HEK293 (cell line): ENCODE measurements at regions not wholly inside any gene's neighbourhood (a gene's known extent, or its start where the extent isn't known, plus 50 kb on each side); places are given as distances from the start of the nearest gene placed in this dataset.

Experiments used
- CTCF ChIA-PET: fragments of 350-600 bp; formaldehyde crosslinking; extraction: SDS; loops from one replicate; lab custom pipeline; 2021; ENCODE audit warnings: antibody characterized with exemption; lab: Yijun Ruan, JAX
- POLR2A ChIA-PET: fragments of 300-600 bp; formaldehyde crosslinking; extraction: SDS; loops from one replicate; lab custom pipeline; 2020; ENCODE audit warnings: antibody characterized with exemption, inconsistent platforms; lab: Yijun Ruan, JAX
- H3K27ac ChIP-seq: fragments of 200-500 bp; sonication (Bioruptor generic); 2 replicates; pipeline ENCODE4 v1.5.1; 2014; ENCODE audit warnings: low read depth, low read length, control low read depth, inconsistent platforms; ENCODE audit errors: extremely low read depth
- H3K36me3 ChIP-seq, 2 experiments: fragments of 200-500 bp in 1 of 2; sonication (Bioruptor generic) in 1 of 2; 1 replicate in 1 of 2; 2 replicates in 1 of 2; pipeline ENCODE4 v1.5.1; 2014 to 2017; ENCODE audit warnings: inconsistent platforms in 2 of 2, low read length in 2 of 2; ENCODE audit not compliant: control insufficient read depth in 2 of 2, insufficient read depth in 1 of 2
- H3K4me1 ChIP-seq: fragments of 200-500 bp; sonication (Bioruptor generic); 2 replicates; pipeline ENCODE4 v1.5.1; 2014; ENCODE audit warnings: mild to moderate bottlenecking, low read length, inconsistent platforms; ENCODE audit not compliant: control insufficient read depth, insufficient read depth
- H3K4me3 ChIP-seq: 2 replicates; pipeline ENCODE4 v1.5.1; 2011; ENCODE audit warnings: low read depth, mild to moderate bottlenecking, control low read depth, low read length, moderate library complexity
- H3K9me3 ChIP-seq: fragments of 200-500 bp; sonication (Bioruptor generic); 2 replicates; pipeline ENCODE4 v1.5.1; 2014; ENCODE audit warnings: low read depth, low read length, inconsistent platforms; ENCODE audit not compliant: control insufficient read depth, insufficient read depth
- HOXD13 ChIP-seq: sonication (generic); formaldehyde crosslinking; IDR thresholded peaks from 2 replicates; pipeline ENCODE4 v1.8.0; 2022; ENCODE audit warnings: missing genetic modification reagents, borderline replicate concordance
- KLF9 ChIP-seq: fragments of 450-650 bp; formaldehyde crosslinking; IDR thresholded peaks from 2 replicates; pipeline ENCODE4 v1.5.1; 2016; ENCODE audit warnings: missing biosample characterization, missing genetic modification characterization, low read depth
- MZF1 ChIP-seq: fragments of 450-650 bp; formaldehyde crosslinking; IDR thresholded peaks from 2 replicates; pipeline ENCODE4 v1.5.1; 2017; ENCODE audit warnings: missing biosample characterization, missing genetic modification characterization, borderline replicate concordance
- REPIN1 ChIP-seq: fragments of 450-650 bp; formaldehyde crosslinking; IDR thresholded peaks from 2 replicates; pipeline ENCODE4 v1.5.1; 2017; ENCODE audit warnings: missing biosample characterization, missing genetic modification characterization, low read depth
- ZBTB8A ChIP-seq: fragments of 450-650 bp; formaldehyde crosslinking; IDR thresholded peaks from 2 replicates; pipeline ENCODE4 v1.5.1; 2016; ENCODE audit warnings: missing biosample characterization, missing genetic modification characterization
- ZFHX2 ChIP-seq: fragments of 450-650 bp; formaldehyde crosslinking; conservative IDR thresholded peaks from 2 replicates; pipeline ENCODE4 v1.5.1; 2016; ENCODE audit warnings: missing biosample characterization, missing genetic modification characterization
- ZNF157 ChIP-seq: fragments of 450-650 bp; formaldehyde crosslinking; IDR thresholded peaks from 2 replicates; pipeline ENCODE4 v1.5.1; 2016; ENCODE audit warnings: missing biosample characterization, missing genetic modification characterization
- ZNF302 ChIP-seq: fragments of 450-650 bp; formaldehyde crosslinking; IDR thresholded peaks from 2 replicates; pipeline ENCODE4 v1.5.1; 2016; ENCODE audit warnings: missing biosample characterization, missing genetic modification characterization, low read depth
- ZNF48 ChIP-seq: fragments of 450-650 bp; formaldehyde crosslinking; IDR thresholded peaks from 2 replicates; pipeline ENCODE4 v1.5.1; 2016; ENCODE audit warnings: missing biosample characterization, missing genetic modification characterization
- ZNF501 ChIP-seq: fragments of 450-650 bp; formaldehyde crosslinking; IDR thresholded peaks from 2 replicates; pipeline ENCODE4 v1.5.1; 2016; ENCODE audit warnings: missing biosample characterization, missing genetic modification characterization
- ZNF548 ChIP-seq: fragments of 450-650 bp; formaldehyde crosslinking; IDR thresholded peaks from 2 replicates; pipeline ENCODE4 v1.5.1; 2016; ENCODE audit warnings: missing biosample characterization, missing genetic modification characterization
- ZNF660 ChIP-seq: fragments of 450-650 bp; IDR thresholded peaks from 2 replicates; pipeline ENCODE4 v1.5.1; 2018; ENCODE audit warnings: missing biosample characterization, mild to moderate bottlenecking, missing genetic modification characterization
- TF ChIP-seq, protein P1 (sequence below): fragments of 450-650 bp; formaldehyde crosslinking; IDR thresholded peaks from 2 replicates; pipeline ENCODE4 v1.5.1; 2016; ENCODE audit warnings: missing biosample characterization, missing genetic modification characterization
- TF ChIP-seq, protein P2 (sequence below): fragments of 450-650 bp; formaldehyde crosslinking; IDR thresholded peaks from 2 replicates; pipeline ENCODE4 v1.5.1; 2016; ENCODE audit warnings: missing biosample characterization, missing genetic modification characterization
- TF ChIP-seq, protein P3 (sequence below): fragments of 450-650 bp; formaldehyde crosslinking; IDR thresholded peaks from 2 replicates; pipeline ENCODE4 v1.5.1; 2016; ENCODE audit warnings: missing biosample characterization, missing genetic modification characterization
- TF ChIP-seq, protein P4 (sequence below): fragments of 450-650 bp; formaldehyde crosslinking; IDR thresholded peaks from 2 replicates; pipeline ENCODE4 v1.5.1; 2016; ENCODE audit warnings: missing biosample characterization, missing genetic modification characterization, low read depth
- TF ChIP-seq, protein P5 (sequence below): fragments of 450-650 bp; formaldehyde crosslinking; IDR thresholded peaks from 2 replicates; pipeline ENCODE4 v1.5.1; 2016; ENCODE audit warnings: missing biosample characterization, missing genetic modification characterization
- TF ChIP-seq, protein P6 (sequence below): fragments of 450-650 bp; formaldehyde crosslinking; IDR thresholded peaks from 2 replicates; pipeline ENCODE4 v1.5.1; 2017; ENCODE audit warnings: missing biosample characterization, missing genetic modification characterization

DNA sequence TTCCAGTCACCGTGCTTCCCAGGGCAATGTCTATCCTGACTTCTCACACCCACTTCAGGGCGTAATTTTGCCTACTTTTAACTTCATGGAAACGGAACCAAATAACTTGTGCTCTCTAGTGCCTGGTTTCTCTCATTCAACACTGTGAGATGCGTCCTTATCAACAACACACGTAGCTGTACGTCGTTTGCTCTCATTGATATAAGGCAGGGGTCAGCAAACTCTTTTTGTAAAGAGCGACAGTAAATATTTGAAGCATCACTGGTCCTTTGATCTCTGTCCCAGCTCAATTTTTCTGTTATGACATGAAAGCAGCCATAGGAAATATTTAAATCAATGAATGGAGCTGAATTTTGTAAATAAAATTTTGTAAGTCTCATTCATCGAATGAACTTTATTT lies 239.3 kb upstream of the KCNG1 start:
- CTCF ChIA-PET = interaction anchor here (0.7 kb wide), 1 partner anchor 50 kb away, joined by 3 read pairs; no protein-coding TSS in a partner anchor
- H3K4me1 ChIP-seq = no peaks in the 10 kb centered on the region
- POLR2A ChIA-PET = no interaction called here
- TF ChIP-seq ZBTB8A (tag by site-specific recombination) = no peak
- TF ChIP-seq, protein P1, sequence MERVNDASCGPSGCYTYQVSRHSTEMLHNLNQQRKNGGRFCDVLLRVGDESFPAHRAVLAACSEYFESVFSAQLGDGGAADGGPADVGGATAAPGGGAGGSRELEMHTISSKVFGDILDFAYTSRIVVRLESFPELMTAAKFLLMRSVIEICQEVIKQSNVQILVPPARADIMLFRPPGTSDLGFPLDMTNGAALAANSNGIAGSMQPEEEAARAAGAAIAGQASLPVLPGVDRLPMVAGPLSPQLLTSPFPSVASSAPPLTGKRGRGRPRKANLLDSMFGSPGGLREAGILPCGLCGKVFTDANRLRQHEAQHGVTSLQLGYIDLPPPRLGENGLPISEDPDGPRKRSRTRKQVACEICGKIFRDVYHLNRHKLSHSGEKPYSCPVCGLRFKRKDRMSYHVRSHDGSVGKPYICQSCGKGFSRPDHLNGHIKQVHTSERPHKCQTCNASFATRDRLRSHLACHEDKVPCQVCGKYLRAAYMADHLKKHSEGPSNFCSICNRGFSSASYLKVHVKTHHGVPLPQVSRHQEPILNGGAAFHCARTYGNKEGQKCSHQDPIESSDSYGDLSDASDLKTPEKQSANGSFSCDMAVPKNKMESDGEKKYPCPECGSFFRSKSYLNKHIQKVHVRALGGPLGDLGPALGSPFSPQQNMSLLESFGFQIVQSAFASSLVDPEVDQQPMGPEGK (tag by site-specific recombination) = no peak
- TF ChIP-seq KLF9 (tag by site-specific recombination) = no peak
- no peak for TF ChIP-seq ZNF660 (tag by site-specific recombination)
- TF ChIP-seq, protein P2, sequence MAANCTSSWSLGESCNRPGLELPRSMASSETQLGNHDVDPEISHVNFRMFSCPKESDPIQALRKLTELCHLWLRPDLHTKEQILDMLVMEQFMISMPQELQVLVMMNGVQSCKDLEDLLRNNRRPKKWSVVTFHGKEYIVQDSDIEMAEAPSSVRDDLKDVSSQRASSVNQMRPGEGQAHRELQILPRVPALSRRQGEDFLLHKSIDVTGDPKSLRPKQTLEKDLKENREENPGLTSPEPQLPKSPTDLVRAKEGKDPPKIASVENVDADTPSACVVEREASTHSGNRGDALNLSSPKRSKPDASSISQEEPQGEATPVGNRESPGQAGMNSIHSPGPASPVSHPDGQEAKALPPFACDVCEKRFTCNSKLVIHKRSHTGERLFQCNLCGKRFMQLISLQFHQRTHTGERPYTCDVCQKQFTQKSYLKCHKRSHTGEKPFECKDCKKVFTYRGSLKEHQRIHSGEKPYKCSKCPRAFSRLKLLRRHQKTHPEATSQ (tag by site-specific recombination) = no peak
- no peak for TF ChIP-seq ZNF48 (tag by site-specific recombination)
- no peak for TF ChIP-seq ZFHX2 (tag by site-specific recombination)
- TF ChIP-seq ZNF548 (tag by site-specific recombination) = no peak
- no peak for TF ChIP-seq ZNF302 (tag by site-specific recombination)
- no peak for TF ChIP-seq ZNF157
- TF ChIP-seq, protein P3, sequence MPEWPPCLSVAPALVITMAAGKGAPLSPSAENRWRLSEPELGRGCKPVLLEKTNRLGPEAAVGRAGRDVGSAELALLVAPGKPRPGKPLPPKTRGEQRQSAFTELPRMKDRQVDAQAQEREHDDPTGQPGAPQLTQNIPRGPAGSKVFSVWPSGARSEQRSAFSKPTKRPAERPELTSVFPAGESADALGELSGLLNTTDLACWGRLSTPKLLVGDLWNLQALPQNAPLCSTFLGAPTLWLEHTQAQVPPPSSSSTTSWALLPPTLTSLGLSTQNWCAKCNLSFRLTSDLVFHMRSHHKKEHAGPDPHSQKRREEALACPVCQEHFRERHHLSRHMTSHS (tag by site-specific recombination) = no peak
- TF ChIP-seq, protein P4, sequence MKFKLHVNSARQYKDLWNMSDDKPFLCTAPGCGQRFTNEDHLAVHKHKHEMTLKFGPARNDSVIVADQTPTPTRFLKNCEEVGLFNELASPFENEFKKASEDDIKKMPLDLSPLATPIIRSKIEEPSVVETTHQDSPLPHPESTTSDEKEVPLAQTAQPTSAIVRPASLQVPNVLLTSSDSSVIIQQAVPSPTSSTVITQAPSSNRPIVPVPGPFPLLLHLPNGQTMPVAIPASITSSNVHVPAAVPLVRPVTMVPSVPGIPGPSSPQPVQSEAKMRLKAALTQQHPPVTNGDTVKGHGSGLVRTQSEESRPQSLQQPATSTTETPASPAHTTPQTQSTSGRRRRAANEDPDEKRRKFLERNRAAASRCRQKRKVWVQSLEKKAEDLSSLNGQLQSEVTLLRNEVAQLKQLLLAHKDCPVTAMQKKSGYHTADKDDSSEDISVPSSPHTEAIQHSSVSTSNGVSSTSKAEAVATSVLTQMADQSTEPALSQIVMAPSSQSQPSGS (tag by site-specific recombination) = no peak
- TF ChIP-seq MZF1 (tag by site-specific recombination) = no peak
- no peak for TF ChIP-seq ZNF501 (tag by site-specific recombination)
- TF ChIP-seq, protein P5, sequence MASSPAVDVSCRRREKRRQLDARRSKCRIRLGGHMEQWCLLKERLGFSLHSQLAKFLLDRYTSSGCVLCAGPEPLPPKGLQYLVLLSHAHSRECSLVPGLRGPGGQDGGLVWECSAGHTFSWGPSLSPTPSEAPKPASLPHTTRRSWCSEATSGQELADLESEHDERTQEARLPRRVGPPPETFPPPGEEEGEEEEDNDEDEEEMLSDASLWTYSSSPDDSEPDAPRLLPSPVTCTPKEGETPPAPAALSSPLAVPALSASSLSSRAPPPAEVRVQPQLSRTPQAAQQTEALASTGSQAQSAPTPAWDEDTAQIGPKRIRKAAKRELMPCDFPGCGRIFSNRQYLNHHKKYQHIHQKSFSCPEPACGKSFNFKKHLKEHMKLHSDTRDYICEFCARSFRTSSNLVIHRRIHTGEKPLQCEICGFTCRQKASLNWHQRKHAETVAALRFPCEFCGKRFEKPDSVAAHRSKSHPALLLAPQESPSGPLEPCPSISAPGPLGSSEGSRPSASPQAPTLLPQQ (tag by site-specific recombination) = no peak
- TF ChIP-seq HOXD13 = no peak
- TF ChIP-seq, protein P6, sequence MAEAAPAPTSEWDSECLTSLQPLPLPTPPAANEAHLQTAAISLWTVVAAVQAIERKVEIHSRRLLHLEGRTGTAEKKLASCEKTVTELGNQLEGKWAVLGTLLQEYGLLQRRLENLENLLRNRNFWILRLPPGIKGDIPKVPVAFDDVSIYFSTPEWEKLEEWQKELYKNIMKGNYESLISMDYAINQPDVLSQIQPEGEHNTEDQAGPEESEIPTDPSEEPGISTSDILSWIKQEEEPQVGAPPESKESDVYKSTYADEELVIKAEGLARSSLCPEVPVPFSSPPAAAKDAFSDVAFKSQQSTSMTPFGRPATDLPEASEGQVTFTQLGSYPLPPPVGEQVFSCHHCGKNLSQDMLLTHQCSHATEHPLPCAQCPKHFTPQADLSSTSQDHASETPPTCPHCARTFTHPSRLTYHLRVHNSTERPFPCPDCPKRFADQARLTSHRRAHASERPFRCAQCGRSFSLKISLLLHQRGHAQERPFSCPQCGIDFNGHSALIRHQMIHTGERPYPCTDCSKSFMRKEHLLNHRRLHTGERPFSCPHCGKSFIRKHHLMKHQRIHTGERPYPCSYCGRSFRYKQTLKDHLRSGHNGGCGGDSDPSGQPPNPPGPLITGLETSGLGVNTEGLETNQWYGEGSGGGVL (tag by site-specific recombination) = no peak
- no peak for TF ChIP-seq REPIN1 (tag by site-specific recombination)
- TF ChIP-seq, all 188 proteins: peak for 0
- H3K36me3 ChIP-seq = no peaks in the 10 kb centered on the region
- H3K27ac ChIP-seq = no peak overlapping the region
- H3K9me3 ChIP-seq = no peaks in the 10 kb centered on the region
- no peak overlapping the region for H3K4me3 ChIP-seq
